Fibroblast of villous mesenchyme (primary cell): ENCODE measurements at regions not wholly inside any gene's neighbourhood (a gene's known extent, or its start where the extent isn't known, plus 50 kb on each side); places are given as distances from the start of the nearest gene placed in this dataset.
"Not testable (repeated sequence)": the region's sequence is repeated elsewhere in the genome, so short reads cannot be mapped to it uniquely, and the experiment has no call there.

ENCODE experiments used
- DNase-seq: peaks from one replicate; pipeline ENCODE4 v3.0.0-alpha.2; 2010; ENCODE audit warnings: low read depth
- H3K4me3 ChIP-seq: 2 replicates; pipeline ENCODE4 v1.5.1; 2011; ENCODE audit warnings: low read depth, mild to moderate bottlenecking, low read length
- TF ChIP-seq, protein P1 (sequence below): IDR thresholded peaks from 2 replicates; pipeline ENCODE4 v1.5.1; 2012; ENCODE audit warnings: low read depth, mild to moderate bottlenecking, low read length; ENCODE audit not compliant: insufficient read depth

- no peak for DNase-seq
- TF ChIP-seq, protein P1, sequence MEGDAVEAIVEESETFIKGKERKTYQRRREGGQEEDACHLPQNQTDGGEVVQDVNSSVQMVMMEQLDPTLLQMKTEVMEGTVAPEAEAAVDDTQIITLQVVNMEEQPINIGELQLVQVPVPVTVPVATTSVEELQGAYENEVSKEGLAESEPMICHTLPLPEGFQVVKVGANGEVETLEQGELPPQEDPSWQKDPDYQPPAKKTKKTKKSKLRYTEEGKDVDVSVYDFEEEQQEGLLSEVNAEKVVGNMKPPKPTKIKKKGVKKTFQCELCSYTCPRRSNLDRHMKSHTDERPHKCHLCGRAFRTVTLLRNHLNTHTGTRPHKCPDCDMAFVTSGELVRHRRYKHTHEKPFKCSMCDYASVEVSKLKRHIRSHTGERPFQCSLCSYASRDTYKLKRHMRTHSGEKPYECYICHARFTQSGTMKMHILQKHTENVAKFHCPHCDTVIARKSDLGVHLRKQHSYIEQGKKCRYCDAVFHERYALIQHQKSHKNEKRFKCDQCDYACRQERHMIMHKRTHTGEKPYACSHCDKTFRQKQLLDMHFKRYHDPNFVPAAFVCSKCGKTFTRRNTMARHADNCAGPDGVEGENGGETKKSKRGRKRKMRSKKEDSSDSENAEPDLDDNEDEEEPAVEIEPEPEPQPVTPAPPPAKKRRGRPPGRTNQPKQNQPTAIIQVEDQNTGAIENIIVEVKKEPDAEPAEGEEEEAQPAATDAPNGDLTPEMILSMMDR = no peak
- H3K4me3 ChIP-seq = no peak overlapping the region
Observed at GRCh38 chr13:50174630-50175029, 159.4 kb downstream of the KCNRG start.

DNA sequence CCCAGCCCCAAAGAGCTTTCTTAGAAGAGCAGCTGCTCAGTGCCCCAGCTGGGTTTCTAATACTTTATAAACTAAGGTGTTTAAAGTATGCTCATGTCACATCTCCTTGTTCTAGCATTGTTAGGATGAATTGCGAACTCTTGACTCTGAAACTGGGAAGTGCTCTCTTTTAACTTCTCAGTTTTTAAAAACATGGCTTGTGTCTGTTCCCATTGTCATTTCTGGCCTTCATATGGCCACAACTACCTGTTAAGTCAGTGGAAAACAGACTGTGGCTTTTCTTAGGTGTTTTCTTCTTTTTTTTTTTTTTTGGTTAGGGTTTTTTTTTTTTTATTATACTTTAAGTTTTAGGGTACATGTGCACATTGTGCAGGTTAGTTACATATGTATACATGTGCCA, 164.7 kb downstream of the KCNRG start:
- TF ChIP-seq, protein P1 = no peak
- DNase-seq = no peak
- no peak overlapping the region for H3K4me3 ChIP-seq

- peak overlapping the region; percentile 37 for H3K4me3 ChIP-seq
- not testable (repeated sequence) for DNase-seq
Observed at GRCh38 chr13:50185769-50186763, 170.8 kb downstream of the KCNRG start.

- H3K4me3 ChIP-seq = no peak overlapping the region
- TF ChIP-seq, protein P1 = no peak
- DNase-seq = peak; percentile 16
Observed at GRCh38 chr13:50187352-50188029, 172.2 kb downstream of the KCNRG start.

- H3K4me3 ChIP-seq = no peak overlapping the region
- no peak for DNase-seq
- TF ChIP-seq, protein P1 = no peak
Observed at GRCh38 chr13:50188696-50189095, 173.5 kb downstream of the KCNRG start.

- DNase-seq = no peak
- TF ChIP-seq, protein P1 = peak; percentile 8
- H3K4me3 ChIP-seq = no peak overlapping the region
Observed at GRCh38 chr13:50189450-50189849, 174.2 kb downstream of the KCNRG start.

DNA sequence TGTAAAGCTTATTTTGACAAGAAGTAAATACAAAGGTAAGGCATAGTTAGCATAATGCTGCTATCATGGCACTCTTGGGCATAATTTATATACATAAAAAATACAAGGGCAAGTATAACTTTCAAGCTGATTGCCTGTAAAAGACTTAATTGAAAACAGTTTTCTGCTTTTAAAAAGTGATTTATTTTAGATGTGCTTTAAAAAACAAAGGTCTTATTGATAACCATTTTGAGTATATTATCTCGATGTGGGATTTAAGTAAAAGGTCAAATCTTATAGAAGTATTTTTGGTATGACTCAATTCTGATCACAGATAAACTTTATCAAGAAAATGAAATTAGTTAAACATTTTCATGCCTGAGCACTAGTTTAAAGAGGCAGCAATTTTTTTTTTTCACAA, 175.8 kb downstream of the KCNRG start:
- no peak overlapping the region for H3K4me3 ChIP-seq
- TF ChIP-seq, protein P1 = no peak
- DNase-seq = no peak
